ENCODE measurements at regions not wholly inside any gene's neighbourhood (a gene's known extent, or its start where the extent isn't known, plus 50 kb on each side); places are given as distances from the start of the nearest gene placed in this dataset.
"Not testable (repeated sequence)": the region's sequence is repeated elsewhere in the genome, so short reads cannot be mapped to it uniquely, and the experiment has no call there.

DNA sequence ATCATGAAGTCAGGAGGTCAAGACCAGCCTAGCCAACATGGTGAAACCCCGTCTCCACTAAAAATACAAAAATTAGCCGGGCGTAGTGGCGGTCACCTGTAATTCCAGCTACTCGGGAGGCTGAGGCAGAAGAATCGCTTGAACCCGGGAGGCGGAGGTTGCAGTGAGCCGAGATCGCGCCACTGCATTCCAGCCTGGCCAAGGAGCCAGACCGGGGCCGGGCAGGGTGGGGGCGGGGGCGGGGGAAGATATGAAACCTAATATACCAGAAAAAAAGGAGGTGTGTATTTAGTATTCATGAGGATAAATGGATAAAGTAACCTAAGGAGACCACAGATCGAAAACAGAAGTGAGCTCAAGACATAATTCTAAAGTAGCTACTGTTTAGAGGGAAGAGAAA lies 186.5 kb upstream of the KCND2 start:
- TF ChIP-seq, protein P1, sequence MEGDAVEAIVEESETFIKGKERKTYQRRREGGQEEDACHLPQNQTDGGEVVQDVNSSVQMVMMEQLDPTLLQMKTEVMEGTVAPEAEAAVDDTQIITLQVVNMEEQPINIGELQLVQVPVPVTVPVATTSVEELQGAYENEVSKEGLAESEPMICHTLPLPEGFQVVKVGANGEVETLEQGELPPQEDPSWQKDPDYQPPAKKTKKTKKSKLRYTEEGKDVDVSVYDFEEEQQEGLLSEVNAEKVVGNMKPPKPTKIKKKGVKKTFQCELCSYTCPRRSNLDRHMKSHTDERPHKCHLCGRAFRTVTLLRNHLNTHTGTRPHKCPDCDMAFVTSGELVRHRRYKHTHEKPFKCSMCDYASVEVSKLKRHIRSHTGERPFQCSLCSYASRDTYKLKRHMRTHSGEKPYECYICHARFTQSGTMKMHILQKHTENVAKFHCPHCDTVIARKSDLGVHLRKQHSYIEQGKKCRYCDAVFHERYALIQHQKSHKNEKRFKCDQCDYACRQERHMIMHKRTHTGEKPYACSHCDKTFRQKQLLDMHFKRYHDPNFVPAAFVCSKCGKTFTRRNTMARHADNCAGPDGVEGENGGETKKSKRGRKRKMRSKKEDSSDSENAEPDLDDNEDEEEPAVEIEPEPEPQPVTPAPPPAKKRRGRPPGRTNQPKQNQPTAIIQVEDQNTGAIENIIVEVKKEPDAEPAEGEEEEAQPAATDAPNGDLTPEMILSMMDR (conservative IDR thresholded peaks at IDR 0.05), result not testable (repeated sequence)
- TF ChIP-seq EZH2 (IDR thresholded peaks at IDR 0.05; ENCODE audit: low read depth), result not testable (repeated sequence)
